ENCODE measurements at regions not wholly inside any gene's neighbourhood (a gene's known extent, or its start where the extent isn't known, plus 50 kb on each side); places are given as distances from the start of the nearest gene placed in this dataset.
"Not testable (repeated sequence)": the region's sequence is repeated elsewhere in the genome, so short reads cannot be mapped to it uniquely, and the experiment has no call there.

DNA sequence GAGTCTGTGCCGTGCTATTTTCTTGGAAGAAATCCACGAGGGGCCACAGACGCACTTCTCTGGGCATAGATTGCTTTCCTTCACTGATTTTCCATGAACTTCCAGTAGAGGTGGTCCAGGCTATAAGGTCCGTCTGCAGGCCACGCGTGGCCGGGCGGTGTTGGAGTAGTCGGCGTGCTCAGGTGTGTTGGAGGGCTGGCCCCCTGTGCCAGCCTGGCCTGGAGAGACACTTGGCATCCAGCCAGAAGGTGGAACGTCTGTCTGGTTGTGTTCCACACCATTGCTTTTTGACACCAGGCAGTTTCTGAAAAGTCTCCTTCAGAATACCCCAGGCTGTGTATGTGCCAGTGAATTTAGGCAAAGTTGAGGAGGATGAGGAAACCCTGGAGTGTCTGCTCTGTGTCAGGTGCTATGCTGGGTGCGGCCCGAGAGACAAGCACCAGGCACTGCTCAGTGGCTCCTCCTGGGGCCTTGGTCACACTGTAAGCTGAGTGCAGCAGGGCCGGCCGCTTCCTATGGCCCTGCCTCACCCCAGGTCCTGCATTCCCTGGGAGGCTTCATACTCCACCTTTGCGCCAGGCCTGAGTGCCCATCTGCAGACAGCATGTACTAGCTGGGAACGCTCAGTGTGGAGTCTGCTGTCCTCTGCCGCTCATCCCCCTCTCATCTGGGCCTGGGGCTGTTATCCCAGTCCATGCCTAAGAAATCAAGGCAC, 52.1 kb upstream of the TAMM41 start:
- DNase-seq = no peak

DNA sequence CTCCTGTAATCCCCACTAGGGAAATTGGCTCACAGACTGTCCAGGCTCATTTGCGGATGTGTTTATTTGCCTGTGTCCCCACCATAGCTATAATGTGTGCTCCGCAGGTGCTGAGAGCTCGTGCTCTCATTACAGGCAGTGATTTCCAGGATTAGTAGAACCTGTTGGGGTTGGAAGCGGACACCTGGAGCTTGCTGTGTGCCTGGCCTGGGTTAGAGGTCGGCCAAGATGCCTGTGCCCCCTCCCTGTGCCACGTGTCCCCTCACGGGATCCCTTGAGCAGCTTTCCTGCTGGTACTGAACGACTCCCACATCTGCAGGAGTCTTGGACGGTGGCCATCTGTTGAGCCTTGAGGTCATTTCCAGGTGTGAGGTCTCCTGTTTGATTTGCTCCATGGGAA, 52.7 kb upstream of the TAMM41 start:
- not testable (repeated sequence) for DNase-seq

GRCh38 chr3:11899826-11900225, 53.1 kb upstream of the TAMM41 start:
- no peak for DNase-seq

DNA sequence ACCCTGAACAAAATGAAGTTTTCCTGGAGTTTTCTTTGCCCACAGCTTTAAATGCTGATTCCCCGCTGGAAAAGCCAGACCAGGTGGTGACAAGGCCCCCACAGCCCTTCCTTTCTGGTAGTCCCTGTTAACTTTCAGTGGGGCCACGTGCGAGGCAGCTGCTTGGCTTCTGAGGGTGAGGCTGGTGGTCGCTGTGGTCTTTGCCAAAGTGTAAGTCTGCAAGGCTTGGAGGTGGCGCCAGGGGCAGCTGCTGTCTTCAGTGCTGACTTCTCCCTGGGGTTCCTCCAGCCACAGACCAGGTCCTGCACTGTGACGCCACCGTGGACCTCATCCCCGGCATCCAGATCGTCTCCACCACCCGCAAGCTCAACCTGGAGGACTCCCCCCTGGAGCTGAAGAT, 54.1 kb upstream of the TAMM41 start:
- no peak for DNase-seq

- no peak for DNase-seq
These were observed 54.7 kb upstream of the TAMM41 start for GRCh38 chr3:11901286-11901875.

GRCh38 chr3:11903047-11903446, 56.4 kb upstream of the TAMM41 start:
- no peak for DNase-seq

- DNase-seq = no peak
These were observed 56.8 kb upstream of the TAMM41 start for GRCh38 chr3:11903447-11903846.

- DNase-seq = no peak
These were observed 57.5 kb upstream of the TAMM41 start for GRCh38 chr3:11904157-11904556.

DNA sequence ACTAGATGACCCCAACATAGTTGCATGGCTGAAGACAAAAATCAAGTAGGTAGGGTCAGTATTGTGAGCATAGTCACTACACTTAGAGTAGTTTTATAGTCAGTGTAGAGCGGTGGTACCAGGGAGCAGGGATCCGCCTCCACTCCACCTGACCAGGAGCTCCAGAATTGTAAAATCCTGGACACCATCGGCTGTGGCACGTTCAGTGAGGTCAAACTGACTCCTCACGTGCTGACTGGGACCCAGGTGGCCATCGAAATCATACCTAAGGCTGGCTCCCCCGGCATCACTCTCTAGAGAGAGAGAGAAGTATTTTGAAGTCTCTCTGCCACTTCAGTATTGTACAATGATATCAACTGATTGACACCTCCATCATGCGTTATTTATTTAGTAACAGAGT, 59.7 kb upstream of the TAMM41 start:
- DNase-seq = no peak

DNA sequence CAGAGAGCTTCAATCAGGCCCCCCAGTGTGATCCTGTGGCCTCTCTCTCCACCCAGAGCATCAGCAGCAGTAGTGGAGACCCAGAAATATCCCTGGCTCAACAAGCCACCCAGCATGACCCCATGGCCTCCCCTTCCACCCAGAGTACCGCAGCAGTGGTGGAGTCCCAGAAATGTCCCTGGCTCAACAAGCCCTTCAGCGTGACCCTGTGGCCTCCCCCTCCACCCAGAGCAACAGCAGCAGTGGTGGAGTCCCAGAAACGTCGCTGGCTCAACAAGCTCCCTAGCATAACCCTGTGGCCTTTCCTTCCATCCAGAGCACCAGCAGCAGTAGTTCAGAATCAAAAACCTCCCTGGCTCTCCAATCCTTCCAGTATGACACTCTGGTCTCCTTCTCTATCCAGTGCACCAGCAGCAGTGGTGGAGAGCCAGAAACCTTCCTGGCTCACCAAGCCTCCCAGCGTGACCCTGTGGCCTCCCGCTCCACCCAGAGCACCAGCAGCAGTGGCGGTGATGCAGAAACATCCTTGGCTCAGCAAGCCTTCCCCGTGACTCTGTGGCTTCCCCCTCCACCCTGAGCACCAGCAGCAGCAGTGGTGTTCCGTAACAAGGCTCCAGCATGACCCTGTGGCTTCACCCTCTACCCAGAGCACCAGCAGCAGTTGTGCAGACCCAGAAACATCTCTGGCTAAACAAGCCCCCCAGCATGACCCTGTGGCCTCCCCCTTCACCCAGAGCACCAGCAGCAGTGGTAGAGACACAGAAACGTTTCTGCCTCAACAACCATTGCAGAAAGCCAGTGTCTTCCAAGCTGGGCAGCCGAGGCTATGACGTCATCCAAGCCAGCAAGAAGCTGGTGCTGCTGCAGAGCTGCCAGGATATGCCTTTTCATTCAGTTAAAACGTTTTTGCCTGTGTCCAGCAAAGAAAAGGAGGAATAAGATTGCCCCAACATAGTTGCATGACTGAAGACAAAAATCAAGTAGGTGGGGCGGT, 61.3 kb upstream of the TAMM41 start:
- no peak for DNase-seq

GRCh38 chr3:11908981-11909698, 62.5 kb upstream of the TAMM41 start:
- peak in 1 of 2 donors; percentile 31 for DNase-seq

- DNase-seq = no peak
These were observed 63.0 kb upstream of the TAMM41 start for GRCh38 chr3:11909726-11910125.

DNA sequence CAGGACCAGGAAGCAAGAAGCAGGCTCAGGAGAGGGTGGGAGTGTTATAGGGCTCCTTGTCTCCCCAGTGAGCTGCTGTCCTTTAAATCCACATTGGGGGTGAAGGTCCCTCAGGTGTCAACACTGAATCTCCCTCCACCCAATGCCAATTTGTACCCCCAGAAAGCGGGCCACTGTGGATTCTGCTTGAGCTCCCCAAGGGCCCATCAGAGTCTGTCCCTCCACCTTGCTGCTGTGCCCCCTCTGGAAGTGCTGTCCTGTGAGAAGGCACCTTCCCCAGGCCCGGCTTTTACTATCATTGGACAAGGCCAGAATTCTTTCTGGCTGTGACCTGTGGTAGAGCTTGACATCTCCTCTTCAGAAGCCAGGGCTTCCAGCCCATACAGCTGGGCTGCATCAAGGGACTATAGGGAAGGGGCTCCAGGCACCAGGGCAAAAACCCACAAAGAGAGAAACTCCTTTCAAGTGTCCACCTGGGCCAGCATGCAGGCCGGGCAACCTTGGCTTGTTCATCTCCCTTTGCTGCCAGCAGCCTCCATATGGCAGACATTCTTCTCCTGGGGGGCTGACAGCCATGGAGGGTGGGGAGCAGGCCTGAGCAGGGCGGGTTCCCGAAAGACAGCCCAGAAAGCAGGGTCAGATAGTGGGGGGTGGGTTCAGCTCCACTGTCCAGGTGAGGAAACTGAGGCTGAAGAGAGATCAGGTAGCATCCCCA, 63.7 kb upstream of the TAMM41 start:
- not testable (repeated sequence) for DNase-seq

DNA sequence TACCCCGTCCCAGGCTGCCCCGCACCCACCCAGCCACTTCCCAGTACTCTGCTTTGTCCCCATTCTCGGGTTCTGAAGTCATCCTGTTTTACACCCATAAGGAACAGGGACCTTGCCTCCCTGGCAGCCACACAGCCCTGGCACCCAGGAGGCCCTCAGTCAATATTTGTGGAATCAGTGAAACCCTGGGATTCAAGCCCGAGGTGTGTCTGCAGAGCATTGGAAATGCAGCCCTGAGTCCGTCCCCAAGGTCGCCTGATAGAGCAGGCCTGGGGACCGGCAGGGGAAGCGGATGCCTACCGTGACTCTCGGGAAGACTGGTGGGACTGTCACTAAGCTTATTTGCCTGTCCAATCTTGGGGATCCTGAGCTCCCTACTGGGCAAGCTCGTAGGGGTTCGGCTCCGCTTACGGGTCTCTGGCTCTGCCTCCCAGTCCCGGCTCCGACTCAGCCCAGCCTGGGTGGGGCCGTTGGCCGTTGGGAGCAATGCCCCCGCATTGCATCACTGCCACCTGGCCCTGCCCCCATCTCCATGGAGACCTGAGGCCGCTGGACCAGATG, 64.4 kb upstream of the TAMM41 start:
- no peak for DNase-seq

DNA sequence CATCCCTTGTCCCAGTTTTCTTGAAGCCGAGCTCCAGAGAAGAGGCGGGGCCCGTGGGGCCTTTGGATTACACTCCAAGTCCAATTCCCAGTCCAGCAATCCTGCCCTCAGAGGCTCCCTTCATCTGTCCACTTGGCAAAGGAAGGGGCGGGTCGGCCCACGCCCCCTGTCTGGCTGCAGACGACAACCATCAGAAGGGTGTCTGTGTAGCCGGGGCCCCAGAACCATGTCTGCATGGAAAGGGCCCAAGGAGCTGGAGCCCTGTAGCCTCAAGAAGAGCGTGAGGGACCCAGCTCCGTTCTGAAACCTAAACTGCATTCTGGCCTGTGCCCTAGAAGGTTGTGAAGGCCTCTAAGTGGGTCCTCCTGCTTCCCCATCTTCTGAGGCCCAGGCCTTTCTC, 65.2 kb upstream of the TAMM41 start:
- DNase-seq = not testable (repeated sequence)

- DNase-seq = no peak
These were observed 66.6 kb upstream of the TAMM41 start for GRCh38 chr3:11913316-11913715.

DNA sequence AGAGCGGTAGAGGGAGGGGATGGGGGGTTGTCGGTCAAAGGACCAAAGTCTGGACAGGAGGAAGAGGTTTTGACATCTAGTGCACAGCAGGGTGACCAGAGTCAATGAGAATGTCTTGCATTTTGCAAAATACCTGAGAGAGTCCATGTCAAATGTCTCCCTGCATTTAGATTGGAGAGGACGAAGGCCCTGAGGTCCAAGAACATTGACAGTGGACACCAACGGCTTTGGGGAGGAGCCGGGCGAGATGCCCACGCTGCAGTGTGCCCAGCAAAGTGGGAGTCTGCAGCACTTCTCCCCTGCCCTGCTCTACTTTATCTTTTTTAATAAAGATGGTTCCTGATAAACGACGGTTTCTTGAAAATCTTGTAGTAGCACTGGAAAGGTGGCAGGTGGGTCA, 67.4 kb upstream of the TAMM41 start:
- no peak for DNase-seq

GRCh38 chr3:11914651-11915050, 68.0 kb upstream of the TAMM41 start:
- no peak for DNase-seq

GRCh38 chr3:11915621-11916424, 69.1 kb upstream of the TAMM41 start:
- no peak for DNase-seq

DNA sequence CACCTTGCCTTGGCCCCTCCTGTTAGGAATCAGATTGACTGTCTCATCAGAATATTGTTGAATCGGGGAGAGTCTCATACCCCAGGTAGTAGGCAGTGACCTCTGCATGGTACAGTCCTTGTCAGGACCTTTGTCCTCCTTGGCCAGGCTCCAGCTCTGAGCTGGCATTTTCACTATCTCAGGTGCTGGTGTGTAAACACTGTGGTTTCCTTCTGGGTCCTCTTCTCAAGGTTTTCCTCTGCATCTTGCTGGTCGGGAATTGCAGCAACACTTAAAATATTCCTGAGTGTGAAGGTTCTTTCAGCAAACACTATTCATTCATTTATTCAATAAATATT, 69.7 kb upstream of the TAMM41 start:
- DNase-seq = not testable (repeated sequence)

DNA sequence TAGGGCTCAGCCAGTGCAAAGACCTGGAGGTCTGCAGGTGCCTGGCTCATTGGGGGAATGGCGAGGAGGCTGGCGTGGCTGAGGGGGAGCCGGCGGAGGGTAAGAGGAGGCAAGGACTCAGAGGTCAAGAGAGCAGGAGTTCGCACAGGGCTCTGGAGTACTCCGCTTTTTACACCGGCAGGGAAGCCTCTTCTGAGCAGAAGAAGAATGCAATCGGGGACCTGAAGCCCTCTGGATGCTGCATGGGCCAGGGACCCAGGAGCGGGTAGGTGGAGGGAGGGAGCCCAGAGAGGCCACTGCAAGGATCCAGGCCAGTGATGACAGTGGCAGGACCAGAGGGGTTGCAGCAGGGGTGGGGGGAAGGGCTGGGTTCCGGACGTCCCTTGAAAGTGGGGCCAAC, 70.4 kb upstream of the TAMM41 start:
- no peak for DNase-seq
